ENCODE measurements at regions not wholly inside any gene's neighbourhood (a gene's known extent, or its start where the extent isn't known, plus 50 kb on each side); places are given as distances from the start of the nearest gene placed in this dataset.

- H3K27me3 ChIP-seq (ENCODE audit: insufficient read depth, low read length), result no peaks in the 10 kb centered on the region
- no peaks in the 10 kb centered on the region for H3K9me3 ChIP-seq (ENCODE audit: low read depth, low read length)
- H2AFZ ChIP-seq (ENCODE audit: low read length), result no peak overlapping the region
- H3K79me2 ChIP-seq (ENCODE audit: insufficient read depth, low read length), result no peaks in the 10 kb centered on the region
- no peaks in the 10 kb centered on the region for H3K4me1 ChIP-seq (ENCODE audit: insufficient read depth, low read length)
- TF ChIP-seq CTCF (IDR thresholded peaks at IDR 0.05; ENCODE audit: extremely low read depth, low read depth, low read length), result no peak
- no peak overlapping the region for H3K4me3 ChIP-seq (ENCODE audit: insufficient read depth, low read length)
- H3K4me2 ChIP-seq (ENCODE audit: insufficient read depth, low read length), result no peak overlapping the region
- no peak overlapping the region for H3K27ac ChIP-seq (ENCODE audit: low read depth, low read length)
- DNase-seq (ENCODE audit: insufficient read length, low spot score, missing footprints), result peak; percentile 76
- H4K20me1 ChIP-seq (ENCODE audit: insufficient read depth, low read length), result no peaks in the 10 kb centered on the region
- H3K36me3 ChIP-seq (ENCODE audit: insufficient read depth, low read length), result no peaks in the 10 kb centered on the region
Observed at GRCh38 chr20:29740951-29741593, 1516.4 kb upstream of the DEFB115 start.

- TF ChIP-seq CTCF (IDR thresholded peaks at IDR 0.05; ENCODE audit: extremely low read depth, low read depth, low read length), result no peak
- Histone ChIP-seq H3K4me2 (ENCODE audit: insufficient read depth, low read length) (no peak overlapping the region), H2AFZ (ENCODE audit: low read length) (no peak overlapping the region), H3K79me2 (ENCODE audit: insufficient read depth, low read length) (no peaks in the 10 kb centered on the region), H3K27me3 (ENCODE audit: insufficient read depth, low read length) (no peaks in the 10 kb centered on the region), H4K20me1 (ENCODE audit: insufficient read depth, low read length) (no peaks in the 10 kb centered on the region), H3K27ac (ENCODE audit: low read depth, low read length) (no peak overlapping the region), H3K9me3 (ENCODE audit: low read depth, low read length) (no peaks in the 10 kb centered on the region), H3K36me3 (ENCODE audit: insufficient read depth, low read length) (no peaks in the 10 kb centered on the region), H3K4me1 (ENCODE audit: insufficient read depth, low read length) (no peaks in the 10 kb centered on the region), H3K4me3 (ENCODE audit: insufficient read depth, low read length) (no peak overlapping the region)
- no peak for DNase-seq (ENCODE audit: insufficient read length, low spot score, missing footprints)
Observed at GRCh38 chr20:29741594-29741893, 1515.9 kb upstream of the DEFB115 start.

- Histone ChIP-seq H3K4me1 (ENCODE audit: insufficient read depth, low read length) (no peaks in the 10 kb centered on the region), H4K20me1 (ENCODE audit: insufficient read depth, low read length) (no peaks in the 10 kb centered on the region), H3K27me3 (ENCODE audit: insufficient read depth, low read length) (no peaks in the 10 kb centered on the region), H3K27ac (ENCODE audit: low read depth, low read length) (no peak overlapping the region), H3K9me3 (ENCODE audit: low read depth, low read length) (no peaks in the 10 kb centered on the region), H2AFZ (ENCODE audit: low read length) (no peak overlapping the region), H3K36me3 (ENCODE audit: insufficient read depth, low read length) (no peaks in the 10 kb centered on the region), H3K79me2 (ENCODE audit: insufficient read depth, low read length) (no peaks in the 10 kb centered on the region), H3K4me2 (ENCODE audit: insufficient read depth, low read length) (no peak overlapping the region), H3K4me3 (ENCODE audit: insufficient read depth, low read length) (no peak overlapping the region)
- DNase-seq (ENCODE audit: insufficient read length, low spot score, missing footprints), result no peak
- no peak for TF ChIP-seq CTCF (IDR thresholded peaks at IDR 0.05; ENCODE audit: extremely low read depth, low read depth, low read length)
Observed at GRCh38 chr20:29741894-29742698, 1515.4 kb upstream of the DEFB115 start.

DNA sequence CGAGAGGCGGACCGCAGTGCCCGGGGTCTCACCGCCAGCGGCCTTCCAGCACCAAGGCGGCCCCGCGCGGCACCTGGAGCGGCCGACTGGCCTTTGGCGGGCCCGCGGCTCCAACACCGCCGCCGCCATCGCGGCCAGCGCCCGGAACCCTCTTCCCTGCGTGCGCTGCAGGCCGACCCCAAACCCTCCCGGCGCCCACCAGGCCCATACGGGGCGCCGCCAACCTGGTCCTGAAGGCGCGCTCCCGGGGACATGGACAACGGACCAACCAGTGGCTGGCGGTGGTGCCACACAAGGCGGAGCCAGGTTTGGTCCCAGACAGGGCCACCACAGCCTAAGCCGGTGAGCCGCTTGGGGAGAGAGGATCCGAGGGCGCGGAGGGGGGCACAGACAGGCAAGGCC lies 1514.8 kb upstream of the DEFB115 start:
- no peak for DNase-seq (ENCODE audit: insufficient read length, low spot score, missing footprints)
- Histone ChIP-seq H3K36me3 (ENCODE audit: insufficient read depth, low read length) (no peaks in the 10 kb centered on the region), H3K9me3 (ENCODE audit: low read depth, low read length) (no peaks in the 10 kb centered on the region), H3K27me3 (ENCODE audit: insufficient read depth, low read length) (no peaks in the 10 kb centered on the region), H4K20me1 (ENCODE audit: insufficient read depth, low read length) (no peaks in the 10 kb centered on the region), H3K4me3 (ENCODE audit: insufficient read depth, low read length) (no peak overlapping the region), H3K27ac (ENCODE audit: low read depth, low read length) (no peak overlapping the region), H2AFZ (ENCODE audit: low read length) (no peak overlapping the region), H3K79me2 (ENCODE audit: insufficient read depth, low read length) (no peaks in the 10 kb centered on the region), H3K4me1 (ENCODE audit: insufficient read depth, low read length) (no peaks in the 10 kb centered on the region), H3K4me2 (ENCODE audit: insufficient read depth, low read length) (no peak overlapping the region)
- no peak for TF ChIP-seq CTCF (IDR thresholded peaks at IDR 0.05; ENCODE audit: extremely low read depth, low read depth, low read length)
